ENCODE measurements at regions not wholly inside any gene's neighbourhood (a gene's known extent, or its start where the extent isn't known, plus 50 kb on each side); places are given as distances from the start of the nearest gene placed in this dataset.
"Not testable (repeated sequence)": the region's sequence is repeated elsewhere in the genome, so short reads cannot be mapped to it uniquely, and the experiment has no call there.

DNA sequence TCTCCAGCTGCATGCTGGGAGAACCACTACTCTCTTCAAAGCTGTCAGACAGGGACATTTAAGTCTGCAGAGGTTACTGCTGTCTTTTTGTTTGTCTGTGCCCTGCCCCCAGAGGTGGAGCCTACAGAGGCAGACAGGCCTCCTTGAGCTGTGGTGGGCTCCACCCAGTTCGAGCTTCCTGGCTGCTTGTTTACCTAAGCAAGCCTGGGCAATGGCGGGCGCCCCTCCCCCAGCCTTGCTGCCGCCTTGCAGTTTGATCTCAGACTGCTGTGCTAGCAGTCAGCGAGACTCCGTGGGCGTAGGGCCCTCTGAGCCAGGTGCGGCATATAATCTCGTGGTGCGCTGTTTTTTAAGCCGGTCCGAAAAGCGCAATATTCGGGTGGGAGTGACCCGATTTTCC is 215.0 kb downstream of the STIM2 start:
- H3K4me3 ChIP-seq (ENCODE audit: low read depth, low read length): not testable (repeated sequence)

GRCh38 chr4:27078934-27079455 is 218.4 kb downstream of the STIM2 start:
- no peak overlapping the region for H3K4me3 ChIP-seq (ENCODE audit: low read depth, low read length)

- H3K4me3 ChIP-seq (ENCODE audit: low read depth, low read length): no peak overlapping the region
These were observed 221.3 kb downstream of the STIM2 start for GRCh38 chr4:27081675-27082586.

- H3K4me3 ChIP-seq (ENCODE audit: low read depth, low read length): no peak overlapping the region
These were observed 222.1 kb downstream of the STIM2 start for GRCh38 chr4:27082776-27083175.

DNA sequence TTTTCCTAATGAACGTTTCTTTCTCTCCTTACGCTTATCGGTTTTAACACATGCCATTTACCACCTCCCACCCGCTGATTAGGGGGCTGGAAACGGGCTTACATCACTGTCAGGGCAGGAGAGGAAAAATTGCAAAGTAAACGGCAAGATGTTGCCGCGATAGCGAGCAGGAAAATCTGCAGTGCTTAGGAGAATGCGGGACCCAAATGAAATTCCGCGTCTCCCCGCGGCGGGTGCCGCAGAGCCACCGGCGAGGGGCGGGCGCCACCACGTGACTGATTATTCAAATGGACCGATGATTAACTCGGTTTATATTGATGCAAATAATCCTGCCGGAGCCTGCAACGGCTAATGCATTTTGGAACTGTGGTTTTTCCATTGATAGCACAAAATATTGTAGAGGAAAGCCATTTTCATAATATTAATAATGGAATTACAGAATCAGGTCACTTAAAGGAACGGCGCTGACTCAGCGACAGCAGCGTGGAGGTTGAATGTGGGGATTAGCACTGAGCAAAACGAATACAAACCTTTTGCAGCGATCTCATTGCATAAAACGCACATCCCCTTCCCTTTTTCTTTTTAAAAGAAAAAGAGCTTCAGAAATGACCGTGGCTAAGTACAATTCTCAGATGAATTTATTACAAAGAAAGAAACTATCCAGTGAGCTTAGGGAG is 224.2 kb downstream of the STIM2 start:
- H3K4me3 ChIP-seq (ENCODE audit: low read depth, low read length): peak overlapping the region; percentile 49

- no peak overlapping the region for H3K4me3 ChIP-seq (ENCODE audit: low read depth, low read length)
These were observed 224.8 kb downstream of the STIM2 start for GRCh38 chr4:27085396-27085795.

DNA sequence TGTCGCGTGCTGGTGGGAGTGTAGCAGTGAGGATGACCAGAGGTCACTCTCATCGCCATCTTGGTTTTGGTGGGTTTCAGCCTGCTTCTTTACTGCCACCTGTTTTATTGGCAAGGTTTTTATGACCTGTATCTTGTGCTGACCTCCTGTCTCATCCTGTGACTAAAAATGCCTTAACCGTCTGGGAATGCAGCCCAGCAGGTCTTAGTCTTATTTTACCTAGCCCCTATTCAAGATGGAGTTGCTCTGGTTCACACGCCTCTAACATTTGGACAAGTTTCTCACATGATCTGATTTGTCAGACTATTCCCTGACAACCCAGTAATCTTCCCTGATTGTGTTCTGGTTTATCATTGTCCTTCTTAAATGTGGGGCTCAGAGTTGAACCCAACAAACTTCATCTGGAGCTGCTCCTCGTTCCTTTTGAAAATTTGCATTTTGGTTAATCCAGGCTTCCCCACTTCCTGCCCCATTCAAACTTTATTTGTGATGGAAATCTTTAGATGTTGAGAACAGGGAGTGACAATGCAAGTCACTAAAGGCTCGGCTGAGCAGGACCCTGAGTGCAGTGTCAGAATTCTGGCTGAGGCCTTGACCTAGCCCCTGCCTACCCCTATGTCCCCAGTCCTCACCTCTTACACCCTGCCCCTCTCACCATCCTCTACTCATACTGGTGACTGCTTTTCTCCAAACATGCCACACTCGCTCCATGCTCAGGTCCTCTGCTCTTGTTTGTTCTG is 226.8 kb downstream of the STIM2 start:
- H3K4me3 ChIP-seq (ENCODE audit: low read depth, low read length): no peak overlapping the region

GRCh38 chr4:27088491-27088890 is 227.8 kb downstream of the STIM2 start:
- no peak overlapping the region for H3K4me3 ChIP-seq (ENCODE audit: low read depth, low read length)

- H3K4me3 ChIP-seq (ENCODE audit: low read depth, low read length): no peak overlapping the region
These were observed 228.5 kb downstream of the STIM2 start for GRCh38 chr4:27089186-27089585.

DNA sequence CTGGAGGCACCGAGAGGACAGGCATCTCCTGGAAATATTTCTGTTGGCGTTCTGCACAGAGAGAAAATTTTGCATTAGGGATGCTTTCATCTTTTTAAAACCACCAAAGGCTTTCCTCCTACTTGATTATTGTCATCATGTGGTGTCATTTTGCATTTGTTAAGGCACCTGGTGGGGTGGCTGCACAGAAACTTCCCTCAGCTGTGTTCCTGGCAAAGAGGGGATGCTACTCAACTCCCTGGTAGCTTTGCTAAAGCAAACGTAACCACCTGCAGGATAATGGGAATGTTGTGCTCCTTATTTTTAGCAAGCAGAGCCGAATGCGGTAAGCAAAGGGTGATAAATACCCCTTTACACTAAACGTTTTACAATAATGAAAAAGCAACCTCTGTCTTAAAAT is 229.8 kb downstream of the STIM2 start:
- H3K4me3 ChIP-seq (ENCODE audit: low read depth, low read length): no peak overlapping the region

GRCh38 chr4:27094224-27094623 is 233.6 kb downstream of the STIM2 start:
- H3K4me3 ChIP-seq (ENCODE audit: low read depth, low read length): no peak overlapping the region

DNA sequence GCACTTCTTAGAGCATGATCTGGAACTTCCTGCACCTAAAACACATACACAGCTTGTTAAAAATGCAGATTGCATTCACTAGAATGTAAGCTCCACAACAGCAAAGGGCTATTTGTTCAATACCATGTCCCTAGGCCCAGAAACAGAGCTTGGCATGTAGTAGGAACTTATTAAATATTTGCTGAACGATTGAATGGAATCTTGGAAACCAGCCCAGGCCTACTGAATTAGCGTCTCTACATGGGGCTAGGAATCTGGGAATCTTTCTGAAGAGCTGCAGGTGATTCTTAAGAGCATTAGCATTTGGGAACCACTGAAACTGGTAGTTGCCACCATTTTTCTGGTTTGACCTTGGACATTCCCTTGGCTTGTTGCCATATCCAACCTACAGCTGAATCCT is 234.1 kb downstream of the STIM2 start:
- H3K4me3 ChIP-seq (ENCODE audit: low read depth, low read length): no peak overlapping the region

GRCh38 chr4:27096142-27096824 is 235.6 kb downstream of the STIM2 start:
- H3K4me3 ChIP-seq (ENCODE audit: low read depth, low read length): no peak overlapping the region

GRCh38 chr4:27098034-27098433 is 237.4 kb downstream of the STIM2 start:
- H3K4me3 ChIP-seq (ENCODE audit: low read depth, low read length): no peak overlapping the region

DNA sequence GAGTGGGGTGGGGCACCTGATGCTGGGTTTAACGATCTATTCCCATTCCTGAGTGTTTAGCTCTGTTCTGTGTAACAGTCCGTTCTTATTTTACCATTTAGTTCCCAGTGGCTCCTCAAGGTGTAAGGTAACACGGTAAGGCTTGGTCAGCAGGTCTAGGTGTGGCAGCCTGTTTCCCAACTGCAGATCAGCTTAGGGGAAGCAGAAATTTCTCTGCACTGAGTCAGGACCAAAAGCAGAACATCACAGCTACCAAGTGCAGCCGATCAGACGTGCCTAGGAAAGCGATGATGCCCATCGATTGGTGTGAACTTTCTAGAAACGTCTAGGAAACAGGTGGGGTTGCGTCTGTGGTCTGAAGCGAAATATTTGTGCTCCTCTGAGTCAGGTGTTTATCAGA is 240.1 kb downstream of the STIM2 start:
- H3K4me3 ChIP-seq (ENCODE audit: low read depth, low read length): no peak overlapping the region

GRCh38 chr4:27101126-27101525 is 240.5 kb downstream of the STIM2 start:
- no peak overlapping the region for H3K4me3 ChIP-seq (ENCODE audit: low read depth, low read length)

- no peak overlapping the region for H3K4me3 ChIP-seq (ENCODE audit: low read depth, low read length)
These were observed 240.9 kb downstream of the STIM2 start for GRCh38 chr4:27101561-27101960.

- H3K4me3 ChIP-seq (ENCODE audit: low read depth, low read length): no peak overlapping the region
These were observed 251.0 kb downstream of the STIM2 start for GRCh38 chr4:27111627-27112026.

DNA sequence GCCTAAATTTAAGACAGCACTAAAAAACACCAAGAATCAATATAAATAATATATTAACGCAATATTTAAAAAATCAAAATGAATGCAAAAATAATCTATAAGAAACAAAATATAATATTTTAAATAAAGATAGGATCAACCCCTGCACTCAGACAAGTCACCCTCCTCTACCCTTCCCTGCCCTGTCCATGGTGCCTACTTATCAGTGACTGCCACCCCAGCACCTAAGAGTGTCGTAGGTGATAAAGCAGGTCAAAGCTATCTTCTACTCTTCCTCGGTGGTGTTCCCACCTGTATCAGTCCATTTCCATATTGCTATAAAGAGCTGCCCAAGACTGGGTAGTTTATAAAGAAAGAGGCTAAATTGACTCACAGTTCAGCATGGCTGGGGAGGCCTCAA is 251.9 kb downstream of the STIM2 start:
- no peak overlapping the region for H3K4me3 ChIP-seq (ENCODE audit: low read depth, low read length)

- H3K4me3 ChIP-seq (ENCODE audit: low read depth, low read length): no peak overlapping the region
These were observed 254.6 kb downstream of the STIM2 start for GRCh38 chr4:27115221-27115620.

DNA sequence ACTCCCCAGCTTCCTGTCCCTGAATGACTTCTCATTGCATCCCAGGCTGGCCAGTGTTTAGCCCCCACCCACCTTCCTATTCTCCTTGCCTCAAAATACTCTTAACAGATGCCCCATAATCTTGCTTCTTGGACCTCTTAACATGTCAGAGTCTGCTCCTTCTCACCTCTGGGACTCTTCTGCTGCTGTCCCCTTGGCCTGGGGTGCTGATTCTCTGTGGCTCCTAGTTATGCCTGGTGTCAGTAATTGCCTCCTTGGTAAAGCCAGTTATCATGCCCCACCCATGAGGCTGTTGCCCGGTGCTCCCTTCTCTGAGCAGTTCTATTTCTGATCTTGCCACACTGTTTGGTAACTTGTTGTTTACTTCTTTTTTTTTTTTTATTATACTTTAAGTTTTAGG is 256.8 kb downstream of the STIM2 start:
- H3K4me3 ChIP-seq (ENCODE audit: low read depth, low read length): no peak overlapping the region
